ENCODE measurements at regions not wholly inside any gene's neighbourhood (a gene's known extent, or its start where the extent isn't known, plus 50 kb on each side); places are given as distances from the start of the nearest gene placed in this dataset.

- H3K27me3 ChIP-seq (ENCODE audit: insufficient read depth, low read length) = no peaks in the 10 kb centered on the region
- POLR2A ChIA-PET = no interaction called here
- H3K36me3 ChIP-seq (ENCODE audit: control insufficient read depth in 1 of 2, insufficient read depth in 2 of 2, low read length in 2 of 2) = no peaks in the 10 kb centered on the region
- H4K20me1 ChIP-seq (ENCODE audit: insufficient read depth) = no peaks in the 10 kb centered on the region
- no peak overlapping the region for H3K9ac ChIP-seq (ENCODE audit: low read length)
- DNase-seq (ENCODE audit: low read depth, low spot score) (no peak), ATAC-seq (no peak)
- no peaks in the 10 kb centered on the region; a peak in 1 of 4 replicates for H3K4me1 ChIP-seq (ENCODE audit: control insufficient read depth in 1 of 2, insufficient read depth in 2 of 2, low read length in 2 of 2)
- H2AFZ ChIP-seq (ENCODE audit: low read depth, low read length, poor library complexity, severe bottlenecking) = no peak overlapping the region
- BruUV-seq (replicated peaks) = no TSS peak
- no peak overlapping the region for H3K4me3 ChIP-seq (replicated peaks in 1 of 2; ENCODE audit: low read depth in 1 of 2, low read length in 2 of 2)
- intact Hi-C loops (cut with micrococcal nuclease) = no loop called here
- H3K79me2 ChIP-seq (ENCODE audit: insufficient read depth, low read length) = no peaks in the 10 kb centered on the region
- CTCF ChIA-PET = no interaction called here
- RAD21 ChIA-PET (ENCODE audit: low non-redundant PET in 1 of 2, low total read pairs in 2 of 2, uncharacterized antibody in 2 of 2, unreplicated experiment in 2 of 2) = no interaction called here
- TF ChIP-seq ELF1 (IDR thresholded peaks at IDR 0.05; ENCODE audit: borderline replicate concordance, low read depth) (no peak), ZNF274 (IDR thresholded peaks at IDR 0.05; ENCODE audit: low read depth, low read length) (no peak), EZH2phosphoT487 (IDR thresholded peaks at IDR 0.05; ENCODE audit: borderline replicate concordance) (no peak), POLR2A (IDR thresholded peaks at IDR 0.05; ENCODE audit: borderline replicate concordance, extremely low read depth, insufficient read depth, insufficient read length) (no peak), JUND (IDR thresholded peaks at IDR 0.05) (no peak), POLR2AphosphoS5 (IDR thresholded peaks at IDR 0.05; ENCODE audit: low read depth, low read length) (no peak), SRF (IDR thresholded peaks at IDR 0.05; ENCODE audit: low read depth) (no peak), SIN3A (IDR thresholded peaks at IDR 0.05; ENCODE audit: low read depth) (no peak), TCF7L2 (IDR thresholded peaks at IDR 0.05; ENCODE audit: borderline replicate concordance, extremely low read depth, insufficient read depth, insufficient read length) (no peak), ATF3 (IDR thresholded peaks at IDR 0.05) (no peak), CEBPB (IDR thresholded peaks at IDR 0.05; ENCODE audit: low read depth) (no peak), ZFX (IDR thresholded peaks at IDR 0.05) (no peak), EGR1 (IDR thresholded peaks at IDR 0.05; ENCODE audit: low read depth) (no peak), CBX3 (IDR thresholded peaks at IDR 0.05; ENCODE audit: low read depth) (no peak), SP1 (IDR thresholded peaks at IDR 0.05; ENCODE audit: low read depth) (no peak), YY1 (IDR thresholded peaks at IDR 0.05; ENCODE audit: extremely low read depth, insufficient replicate concordance, low read depth, low read length) (no peak), EZH2 (IDR thresholded peaks at IDR 0.05) (no peak)
- TF ChIP-seq, protein P1, sequence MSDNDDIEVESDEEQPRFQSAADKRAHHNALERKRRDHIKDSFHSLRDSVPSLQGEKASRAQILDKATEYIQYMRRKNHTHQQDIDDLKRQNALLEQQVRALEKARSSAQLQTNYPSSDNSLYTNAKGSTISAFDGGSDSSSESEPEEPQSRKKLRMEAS (IDR thresholded peaks at IDR 0.05) = no peak
- TF ChIP-seq, protein P2, sequence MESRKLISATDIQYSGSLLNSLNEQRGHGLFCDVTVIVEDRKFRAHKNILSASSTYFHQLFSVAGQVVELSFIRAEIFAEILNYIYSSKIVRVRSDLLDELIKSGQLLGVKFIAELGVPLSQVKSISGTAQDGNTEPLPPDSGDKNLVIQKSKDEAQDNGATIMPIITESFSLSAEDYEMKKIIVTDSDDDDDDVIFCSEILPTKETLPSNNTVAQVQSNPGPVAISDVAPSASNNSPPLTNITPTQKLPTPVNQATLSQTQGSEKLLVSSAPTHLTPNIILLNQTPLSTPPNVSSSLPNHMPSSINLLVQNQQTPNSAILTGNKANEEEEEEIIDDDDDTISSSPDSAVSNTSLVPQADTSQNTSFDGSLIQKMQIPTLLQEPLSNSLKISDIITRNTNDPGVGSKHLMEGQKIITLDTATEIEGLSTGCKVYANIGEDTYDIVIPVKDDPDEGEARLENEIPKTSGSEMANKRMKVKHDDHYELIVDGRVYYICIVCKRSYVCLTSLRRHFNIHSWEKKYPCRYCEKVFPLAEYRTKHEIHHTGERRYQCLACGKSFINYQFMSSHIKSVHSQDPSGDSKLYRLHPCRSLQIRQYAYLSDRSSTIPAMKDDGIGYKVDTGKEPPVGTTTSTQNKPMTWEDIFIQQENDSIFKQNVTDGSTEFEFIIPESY (IDR thresholded peaks at IDR 0.05; ENCODE audit: extremely low read depth, insufficient replicate concordance, low read length) = no peak
- TF ChIP-seq, protein P3, sequence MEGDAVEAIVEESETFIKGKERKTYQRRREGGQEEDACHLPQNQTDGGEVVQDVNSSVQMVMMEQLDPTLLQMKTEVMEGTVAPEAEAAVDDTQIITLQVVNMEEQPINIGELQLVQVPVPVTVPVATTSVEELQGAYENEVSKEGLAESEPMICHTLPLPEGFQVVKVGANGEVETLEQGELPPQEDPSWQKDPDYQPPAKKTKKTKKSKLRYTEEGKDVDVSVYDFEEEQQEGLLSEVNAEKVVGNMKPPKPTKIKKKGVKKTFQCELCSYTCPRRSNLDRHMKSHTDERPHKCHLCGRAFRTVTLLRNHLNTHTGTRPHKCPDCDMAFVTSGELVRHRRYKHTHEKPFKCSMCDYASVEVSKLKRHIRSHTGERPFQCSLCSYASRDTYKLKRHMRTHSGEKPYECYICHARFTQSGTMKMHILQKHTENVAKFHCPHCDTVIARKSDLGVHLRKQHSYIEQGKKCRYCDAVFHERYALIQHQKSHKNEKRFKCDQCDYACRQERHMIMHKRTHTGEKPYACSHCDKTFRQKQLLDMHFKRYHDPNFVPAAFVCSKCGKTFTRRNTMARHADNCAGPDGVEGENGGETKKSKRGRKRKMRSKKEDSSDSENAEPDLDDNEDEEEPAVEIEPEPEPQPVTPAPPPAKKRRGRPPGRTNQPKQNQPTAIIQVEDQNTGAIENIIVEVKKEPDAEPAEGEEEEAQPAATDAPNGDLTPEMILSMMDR (IDR thresholded peaks at IDR 0.05 in 2 of 3, conservative IDR thresholded peaks at IDR 0.05 in 1 of 3; ENCODE audit: borderline replicate concordance in 1 of 3, insufficient read depth in 1 of 3, low read depth in 2 of 3, low read length in 2 of 3) = no peak
- no peak overlapping the region for H3K27ac ChIP-seq (ENCODE audit: low read depth, low read length)
- no peaks in the 10 kb centered on the region for H3K9me3 ChIP-seq (ENCODE audit: control insufficient read depth in 1 of 2, insufficient read depth in 1 of 2, low read depth in 1 of 2, low read length in 2 of 2)
- no peaks in the 10 kb centered on the region for H3K9me2 ChIP-seq (ENCODE audit: insufficient read depth)
- H3K4me2 ChIP-seq (ENCODE audit: low read length) = no peak overlapping the region
Measured at GRCh38 chr2:211129798-211130197, 573.4 kb downstream of the CPS1 start.

All from HCT116 (cell line).